ENCODE measurements at regions not wholly inside any gene's neighbourhood (a gene's known extent, or its start where the extent isn't known, plus 50 kb on each side); places are given as distances from the start of the nearest gene placed in this dataset.

GRCh38 chr1:222413991-222414549 is 133.8 kb downstream of the HHIPL2 start:
- Histone ChIP-seq H3K4me1 (replicated peaks in 1 of 4; ENCODE audit: control insufficient read depth in 3 of 4, insufficient read depth in 4 of 4, low read length in 3 of 4) (no peaks in the 10 kb centered on the region), H3K14ac (ENCODE audit: insufficient read length) (no peak overlapping the region), H3K79me2 (ENCODE audit: control insufficient read depth in 1 of 2, insufficient read depth in 2 of 2, low read length in 2 of 2) (no peaks in the 10 kb centered on the region), H3K27me3 (replicated peaks in 1 of 4; ENCODE audit: control insufficient read depth in 3 of 4, extremely low read depth in 1 of 4, insufficient read depth in 3 of 4, low read length in 3 of 4) (no peaks in the 10 kb centered on the region), H2BK12ac (ENCODE audit: low read depth, low read length) (no peak overlapping the region), H4K5ac (ENCODE audit: insufficient read length, low read depth, low read length) (no peak overlapping the region), H3K36me3 (ENCODE audit: control insufficient read depth in 2 of 4, insufficient read depth in 4 of 4, low read length in 3 of 4) (no peaks in the 10 kb centered on the region), H3K23me2 (ENCODE audit: low read depth, low read length) (no peaks in the 10 kb centered on the region), H2BK120ac (replicated peaks; ENCODE audit: low read depth, low read length) (no peak overlapping the region), H2AFZ (ENCODE audit: low read length) (no peak overlapping the region), H2BK15ac (ENCODE audit: low read length) (no peak overlapping the region), H3K4me3 (ENCODE audit: extremely low read depth in 1 of 4, insufficient read depth in 2 of 4, low read depth in 3 of 4, low read length in 4 of 4) (no peak overlapping the region), H3K4ac (replicated peaks; ENCODE audit: insufficient read length, low read depth, low read length) (no peak overlapping the region), H3K56ac (replicated peaks; ENCODE audit: insufficient read length, low read depth, low read length) (no peak overlapping the region), H3K79me1 (ENCODE audit: low read depth, low read length) (no peaks in the 10 kb centered on the region), H3K23ac (ENCODE audit: insufficient read length) (no peak overlapping the region), H3K27ac (ENCODE audit: low read depth, low read length) (no peak overlapping the region), H4K20me1 (replicated peaks in 1 of 2; ENCODE audit: control insufficient read depth in 1 of 2, insufficient read depth in 2 of 2, low read length in 2 of 2) (no peaks in the 10 kb centered on the region), H2BK5ac (ENCODE audit: low read depth, low read length) (no peak overlapping the region), H4K91ac (replicated peaks; ENCODE audit: insufficient read length, low read length) (no peak overlapping the region), H3K4me2 (ENCODE audit: insufficient read depth in 1 of 2, low read depth in 2 of 2, low read length in 2 of 2) (no peak overlapping the region), H2AK5ac (ENCODE audit: low read depth, low read length) (no peak overlapping the region), H3K18ac (ENCODE audit: extremely low read depth, low read length) (no peak overlapping the region), H3K9ac (replicated peaks in 1 of 4; ENCODE audit: extremely low read depth in 1 of 4, low read depth in 3 of 4, low read length in 3 of 4) (no peak overlapping the region), H2BK20ac (ENCODE audit: low read length) (no peak overlapping the region), H4K8ac (ENCODE audit: extremely low read depth, insufficient read depth, low read length) (no peak overlapping the region), H3K9me3 (ENCODE audit: insufficient read depth in 2 of 2, low read depth in 1 of 2, low read length in 1 of 2) (no peaks in the 10 kb centered on the region)
- ChIA-PET POLR2A (ENCODE audit: partially characterized antibody) (no interaction called here), CTCF (ENCODE audit: partially characterized antibody) (interaction anchor here (1.0 kb wide), 1 partner anchor 27 kb away, joined by 4 read pairs; no protein-coding TSS in a partner anchor)
- FAIRE-seq (no peak), DNase-seq (ENCODE audit: low read depth in 1 of 2, low spot score in 2 of 2) (no peak)
- TF ChIP-seq KDM4A (IDR thresholded peaks at IDR 0.05; ENCODE audit: low read depth, low read length, severe bottlenecking) (no peak), EP300 (IDR thresholded peaks at IDR 0.05; ENCODE audit: borderline replicate concordance in 1 of 2, low read depth in 2 of 2, low read length in 2 of 2) (no peak), POLR2AphosphoS5 (IDR thresholded peaks at IDR 0.05; ENCODE audit: low read depth, low read length) (no peak), JUN (IDR thresholded peaks at IDR 0.05; ENCODE audit: low read depth, low read length) (no peak), CEBPB (IDR thresholded peaks at IDR 0.05; ENCODE audit: low read depth, low read length) (no peak), TAF7 (optimal IDR thresholded peaks at IDR 0.05; ENCODE audit: borderline replicate concordance, low read depth, low read length) (no peak)
- 86% methylated on average over 2 of the region's 2 CpGs; no CpG with 5 or more reads in 1 of the 2 experiments for WGBS, 2 experiments (ENCODE audit: extremely low coverage in 1 of 2, insufficient coverage in 1 of 2, insufficient read length in 1 of 2, insufficient replicate concordance in 2 of 2, low coverage in 1 of 2, low lambda C conversion rate in 2 of 2, missing lambda C conversion rate in 1 of 2)

Measured in H1 (cell line).